ENCODE measurements at regions not wholly inside any gene's neighbourhood (a gene's known extent, or its start where the extent isn't known, plus 50 kb on each side); places are given as distances from the start of the nearest gene placed in this dataset.

DNA sequence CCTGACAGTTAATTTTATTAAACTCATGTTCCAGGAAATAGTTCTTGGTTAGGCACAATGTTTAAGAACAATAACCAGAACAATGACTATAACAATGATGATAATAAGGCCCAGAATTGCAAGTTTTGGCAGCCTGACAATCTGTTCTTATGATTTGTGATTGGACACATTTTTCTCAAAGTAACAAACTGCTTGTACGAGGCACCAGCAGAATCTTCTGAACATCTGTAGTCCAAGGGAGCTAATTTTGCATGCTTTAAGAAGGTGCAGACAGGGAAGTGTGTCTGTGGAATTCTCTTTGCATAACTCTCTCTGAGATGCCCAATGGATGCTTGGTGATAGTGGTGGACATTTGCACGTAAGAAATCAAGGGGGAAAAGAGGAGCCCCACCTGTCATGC is 709.3 kb downstream of the SLC4A3 start:
- ChIA-PET CTCF (no interaction called here), POLR2A (no interaction called here)
- no peaks in the 10 kb centered on the region for H3K36me3 Mint-ChIP-seq (ENCODE audit: insufficient read depth, unreplicated experiment)
- no peak overlapping the region for H3K27ac Mint-ChIP-seq (ENCODE audit: low read depth, unreplicated experiment)
- H3K9me3 Mint-ChIP-seq (ENCODE audit: unreplicated experiment) = peaks cover 9% of the 10 kb centered on the region
- intact Hi-C loops (cut with micrococcal nuclease) = no loop called here
- TF ChIP-seq, protein P1, sequence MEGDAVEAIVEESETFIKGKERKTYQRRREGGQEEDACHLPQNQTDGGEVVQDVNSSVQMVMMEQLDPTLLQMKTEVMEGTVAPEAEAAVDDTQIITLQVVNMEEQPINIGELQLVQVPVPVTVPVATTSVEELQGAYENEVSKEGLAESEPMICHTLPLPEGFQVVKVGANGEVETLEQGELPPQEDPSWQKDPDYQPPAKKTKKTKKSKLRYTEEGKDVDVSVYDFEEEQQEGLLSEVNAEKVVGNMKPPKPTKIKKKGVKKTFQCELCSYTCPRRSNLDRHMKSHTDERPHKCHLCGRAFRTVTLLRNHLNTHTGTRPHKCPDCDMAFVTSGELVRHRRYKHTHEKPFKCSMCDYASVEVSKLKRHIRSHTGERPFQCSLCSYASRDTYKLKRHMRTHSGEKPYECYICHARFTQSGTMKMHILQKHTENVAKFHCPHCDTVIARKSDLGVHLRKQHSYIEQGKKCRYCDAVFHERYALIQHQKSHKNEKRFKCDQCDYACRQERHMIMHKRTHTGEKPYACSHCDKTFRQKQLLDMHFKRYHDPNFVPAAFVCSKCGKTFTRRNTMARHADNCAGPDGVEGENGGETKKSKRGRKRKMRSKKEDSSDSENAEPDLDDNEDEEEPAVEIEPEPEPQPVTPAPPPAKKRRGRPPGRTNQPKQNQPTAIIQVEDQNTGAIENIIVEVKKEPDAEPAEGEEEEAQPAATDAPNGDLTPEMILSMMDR (IDR thresholded peaks at IDR 0.05; ENCODE audit: unreplicated experiment) = no peak
- no peaks in the 10 kb centered on the region for H3K4me1 Mint-ChIP-seq (ENCODE audit: insufficient read depth, unreplicated experiment)
- no TSS peak for BruUV-seq (replicated peaks)
- no peaks in the 10 kb centered on the region for H3K27me3 Mint-ChIP-seq (ENCODE audit: insufficient read depth, unreplicated experiment)
- H3K4me3 Mint-ChIP-seq (ENCODE audit: unreplicated experiment) = no peak overlapping the region
- DNase-seq (ENCODE audit: unreplicated experiment) = no peak

GRCh38 chr2:220337611-220338440 is 710.4 kb downstream of the SLC4A3 start:
- H3K9me3 Mint-ChIP-seq (ENCODE audit: unreplicated experiment) = no peaks in the 10 kb centered on the region
- TF ChIP-seq, protein P1 (IDR thresholded peaks at IDR 0.05; ENCODE audit: unreplicated experiment) = no peak
- no TSS peak for BruUV-seq (replicated peaks)
- no peaks in the 10 kb centered on the region for H3K27me3 Mint-ChIP-seq (ENCODE audit: insufficient read depth, unreplicated experiment)
- no peak overlapping the region for H3K27ac Mint-ChIP-seq (ENCODE audit: low read depth, unreplicated experiment)
- H3K36me3 Mint-ChIP-seq (ENCODE audit: insufficient read depth, unreplicated experiment) = no peaks in the 10 kb centered on the region
- DNase-seq (ENCODE audit: unreplicated experiment) = no peak
- ChIA-PET CTCF (no interaction called here), POLR2A (no interaction called here)
- H3K4me3 Mint-ChIP-seq (ENCODE audit: unreplicated experiment) = no peak overlapping the region
- H3K4me1 Mint-ChIP-seq (ENCODE audit: insufficient read depth, unreplicated experiment) = no peaks in the 10 kb centered on the region
- intact Hi-C loops (cut with micrococcal nuclease) = no loop called here

GRCh38 chr2:220341014-220341413 is 713.6 kb downstream of the SLC4A3 start:
- intact Hi-C loops (cut with micrococcal nuclease) = no loop called here
- TF ChIP-seq, protein P1 (IDR thresholded peaks at IDR 0.05; ENCODE audit: unreplicated experiment) = no peak
- DNase-seq (ENCODE audit: unreplicated experiment) = no peak
- peaks cover 4% of the 10 kb centered on the region for H3K36me3 Mint-ChIP-seq (ENCODE audit: insufficient read depth, unreplicated experiment)
- no TSS peak for BruUV-seq (replicated peaks)
- ChIA-PET CTCF (no interaction called here), POLR2A (no interaction called here)
- no peak overlapping the region for H3K4me3 Mint-ChIP-seq (ENCODE audit: unreplicated experiment)
- H3K9me3 Mint-ChIP-seq (ENCODE audit: unreplicated experiment) = no peaks in the 10 kb centered on the region
- H3K4me1 Mint-ChIP-seq (ENCODE audit: insufficient read depth, unreplicated experiment) = no peaks in the 10 kb centered on the region
- no peak overlapping the region for H3K27ac Mint-ChIP-seq (ENCODE audit: low read depth, unreplicated experiment)
- H3K27me3 Mint-ChIP-seq (ENCODE audit: insufficient read depth, unreplicated experiment) = no peaks in the 10 kb centered on the region

GRCh38 chr2:220346919-220347318 is 719.5 kb downstream of the SLC4A3 start:
- CTCF ChIA-PET = no interaction called here
- intact Hi-C loops (cut with micrococcal nuclease) = no loop called here
- H3K4me1 Mint-ChIP-seq (ENCODE audit: insufficient read depth, unreplicated experiment) = no peaks in the 10 kb centered on the region
- no peaks in the 10 kb centered on the region for H3K9me3 Mint-ChIP-seq (ENCODE audit: unreplicated experiment)
- POLR2A ChIA-PET = no interaction called here
- TF ChIP-seq, protein P1 (IDR thresholded peaks at IDR 0.05; ENCODE audit: unreplicated experiment) = no peak
- BruUV-seq (replicated peaks) = no TSS peak
- no peak overlapping the region for H3K27ac Mint-ChIP-seq (ENCODE audit: low read depth, unreplicated experiment)
- peaks cover 4% of the 10 kb centered on the region for H3K36me3 Mint-ChIP-seq (ENCODE audit: insufficient read depth, unreplicated experiment)
- H3K27me3 Mint-ChIP-seq (ENCODE audit: insufficient read depth, unreplicated experiment) = no peaks in the 10 kb centered on the region
- no peak for DNase-seq (ENCODE audit: unreplicated experiment)
- H3K4me3 Mint-ChIP-seq (ENCODE audit: unreplicated experiment) = no peak overlapping the region
